ENCODE measurements at regions not wholly inside any gene's neighbourhood (a gene's known extent, or its start where the extent isn't known, plus 50 kb on each side); places are given as distances from the start of the nearest gene placed in this dataset.

DNA sequence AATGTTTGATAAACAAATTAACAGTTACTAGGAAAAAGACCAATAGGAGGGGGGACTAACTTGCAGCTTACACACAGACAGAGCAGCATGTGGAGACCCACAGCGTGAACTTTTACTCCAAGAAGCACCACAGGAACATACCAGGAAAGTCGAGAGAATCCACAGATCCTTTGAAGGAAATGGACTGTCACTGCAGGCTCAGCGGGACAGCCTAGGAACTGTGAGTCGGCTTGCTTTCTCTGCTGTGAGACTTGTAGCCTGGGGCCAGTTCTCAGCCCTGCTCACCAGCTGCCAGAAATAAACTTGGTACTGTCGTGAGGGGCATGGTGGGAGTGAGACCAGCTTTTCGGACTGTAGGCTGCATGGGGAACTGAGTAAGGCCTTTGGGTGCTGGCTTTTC is 1211.5 kb downstream of the PCDH17 start:
- no TSS peak for BruUV-seq (replicated peaks)
- TF ChIP-seq, protein P1, sequence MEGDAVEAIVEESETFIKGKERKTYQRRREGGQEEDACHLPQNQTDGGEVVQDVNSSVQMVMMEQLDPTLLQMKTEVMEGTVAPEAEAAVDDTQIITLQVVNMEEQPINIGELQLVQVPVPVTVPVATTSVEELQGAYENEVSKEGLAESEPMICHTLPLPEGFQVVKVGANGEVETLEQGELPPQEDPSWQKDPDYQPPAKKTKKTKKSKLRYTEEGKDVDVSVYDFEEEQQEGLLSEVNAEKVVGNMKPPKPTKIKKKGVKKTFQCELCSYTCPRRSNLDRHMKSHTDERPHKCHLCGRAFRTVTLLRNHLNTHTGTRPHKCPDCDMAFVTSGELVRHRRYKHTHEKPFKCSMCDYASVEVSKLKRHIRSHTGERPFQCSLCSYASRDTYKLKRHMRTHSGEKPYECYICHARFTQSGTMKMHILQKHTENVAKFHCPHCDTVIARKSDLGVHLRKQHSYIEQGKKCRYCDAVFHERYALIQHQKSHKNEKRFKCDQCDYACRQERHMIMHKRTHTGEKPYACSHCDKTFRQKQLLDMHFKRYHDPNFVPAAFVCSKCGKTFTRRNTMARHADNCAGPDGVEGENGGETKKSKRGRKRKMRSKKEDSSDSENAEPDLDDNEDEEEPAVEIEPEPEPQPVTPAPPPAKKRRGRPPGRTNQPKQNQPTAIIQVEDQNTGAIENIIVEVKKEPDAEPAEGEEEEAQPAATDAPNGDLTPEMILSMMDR (conservative IDR thresholded peaks at IDR 0.05): no peak
- TF ChIP-seq EZH2 (IDR thresholded peaks at IDR 0.05; ENCODE audit: low read depth): no peak
- ChIA-PET POLR2A (ENCODE audit: unreplicated experiment) (no interaction called here), CTCF (no interaction called here)
- Histone ChIP-seq H3K36me3 (ENCODE audit: low read depth) (no peaks in the 10 kb centered on the region), H3K4me3 (no peak overlapping the region), H3K27me3 (ENCODE audit: insufficient read depth, low read depth) (no peaks in the 10 kb centered on the region), H3K9me2 (ENCODE audit: insufficient read depth) (no peaks in the 10 kb centered on the region), H4K20me1 (ENCODE audit: insufficient read depth) (no peaks in the 10 kb centered on the region), H3F3A (ENCODE audit: insufficient read depth, low read depth) (no peaks in the 10 kb centered on the region), H3K79me2 (ENCODE audit: low read depth) (no peaks in the 10 kb centered on the region), H3K4me1 (replicated peaks; ENCODE audit: insufficient read depth) (no peaks in the 10 kb centered on the region), H3K27ac (no peak overlapping the region), H3K4me2 (no peak overlapping the region), H3K9me3 (ENCODE audit: insufficient read depth, low read depth) (no peaks in the 10 kb centered on the region), H2AFZ (no peak overlapping the region)
- no peak for DNase-seq
- intact Hi-C loops (cut with micrococcal nuclease; ENCODE audit: unreplicated experiment): no loop called here

DNA sequence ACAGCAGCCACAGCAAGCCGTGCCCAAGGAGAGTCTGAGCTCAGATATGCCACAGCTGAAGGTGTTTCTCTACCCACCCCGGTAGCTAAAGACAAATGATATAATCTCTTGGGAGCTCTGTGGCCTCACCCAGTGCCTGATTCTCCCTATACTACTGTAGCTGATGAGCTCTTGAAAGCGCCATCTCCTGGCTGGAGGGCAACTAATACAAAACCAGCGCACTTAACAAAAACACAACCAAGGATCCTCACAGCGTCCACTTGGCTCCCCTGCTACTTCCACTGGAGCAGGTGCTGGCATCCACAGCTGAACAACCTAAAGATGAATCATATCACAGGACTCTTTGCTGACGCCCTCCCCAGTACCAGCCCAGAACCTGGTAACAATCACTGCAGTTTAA is 1212.0 kb downstream of the PCDH17 start:
- Histone ChIP-seq H3K27me3 (ENCODE audit: insufficient read depth, low read depth) (no peaks in the 10 kb centered on the region), H4K20me1 (ENCODE audit: insufficient read depth) (no peaks in the 10 kb centered on the region), H3K4me2 (no peak overlapping the region), H3K27ac (no peak overlapping the region), H3K9me2 (ENCODE audit: insufficient read depth) (no peaks in the 10 kb centered on the region), H3K79me2 (ENCODE audit: low read depth) (no peaks in the 10 kb centered on the region), H3K36me3 (ENCODE audit: low read depth) (no peaks in the 10 kb centered on the region), H2AFZ (no peak overlapping the region), H3K4me3 (no peak overlapping the region), H3K9me3 (ENCODE audit: insufficient read depth, low read depth) (no peaks in the 10 kb centered on the region), H3F3A (ENCODE audit: insufficient read depth, low read depth) (no peaks in the 10 kb centered on the region), H3K4me1 (replicated peaks; ENCODE audit: insufficient read depth) (no peaks in the 10 kb centered on the region)
- BruUV-seq (replicated peaks): no TSS peak
- POLR2A ChIA-PET (ENCODE audit: unreplicated experiment): no interaction called here
- intact Hi-C loops (cut with micrococcal nuclease; ENCODE audit: unreplicated experiment): no loop called here
- DNase-seq: no peak
- TF ChIP-seq EZH2 (IDR thresholded peaks at IDR 0.05; ENCODE audit: low read depth): no peak
- TF ChIP-seq, protein P1 (conservative IDR thresholded peaks at IDR 0.05): no peak
- CTCF ChIA-PET: no interaction called here

DNA sequence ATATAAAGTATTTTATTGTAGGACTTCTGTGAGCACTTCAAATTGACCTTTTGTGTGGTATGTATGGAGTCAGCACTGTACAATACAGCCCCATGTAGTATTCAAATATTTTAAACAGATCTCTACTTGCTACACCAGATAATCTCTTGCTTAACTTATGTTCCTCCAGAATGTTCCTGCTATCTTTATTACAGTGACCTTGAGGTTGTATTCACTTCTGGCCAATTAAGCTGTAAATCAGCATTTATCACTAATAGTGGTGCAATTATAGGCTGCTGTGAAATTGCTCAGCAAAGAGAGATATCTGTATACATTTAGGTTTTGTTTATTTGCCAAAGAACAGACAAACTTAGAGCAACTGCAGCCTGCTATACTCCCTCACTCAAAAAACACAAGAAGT is 1218.6 kb downstream of the PCDH17 start:
- Histone ChIP-seq H3F3A (ENCODE audit: insufficient read depth, low read depth) (no peaks in the 10 kb centered on the region), H3K79me2 (ENCODE audit: low read depth) (no peaks in the 10 kb centered on the region), H3K9me2 (ENCODE audit: insufficient read depth) (no peaks in the 10 kb centered on the region), H3K27me3 (ENCODE audit: insufficient read depth, low read depth) (no peaks in the 10 kb centered on the region), H3K36me3 (ENCODE audit: low read depth) (no peaks in the 10 kb centered on the region), H4K20me1 (ENCODE audit: insufficient read depth) (no peaks in the 10 kb centered on the region), H3K4me3 (no peak overlapping the region), H2AFZ (no peak overlapping the region), H3K4me1 (replicated peaks; ENCODE audit: insufficient read depth) (no peaks in the 10 kb centered on the region), H3K9me3 (ENCODE audit: insufficient read depth, low read depth) (no peaks in the 10 kb centered on the region), H3K4me2 (no peak overlapping the region), H3K27ac (no peak overlapping the region)
- ChIA-PET CTCF (no interaction called here), POLR2A (ENCODE audit: unreplicated experiment) (no interaction called here)
- no peak for DNase-seq
- no peak for TF ChIP-seq EZH2 (IDR thresholded peaks at IDR 0.05; ENCODE audit: low read depth)
- TF ChIP-seq, protein P1 (conservative IDR thresholded peaks at IDR 0.05): no peak
- BruUV-seq (replicated peaks): no TSS peak
- intact Hi-C loops (cut with micrococcal nuclease; ENCODE audit: unreplicated experiment): no loop called here
